ENCODE measurements at regions not wholly inside any gene's neighbourhood (a gene's known extent, or its start where the extent isn't known, plus 50 kb on each side); places are given as distances from the start of the nearest gene placed in this dataset.
A peak's percentile ranks its signal among the peaks of the same experiment; 100 is the strongest.

- Histone ChIP-seq H3K4me2 (no peak overlapping the region), H3K27ac (no peak overlapping the region), H3K4me3 (no peak overlapping the region), H3K4me1 (no peaks in the 10 kb centered on the region), H3K9me3 (no peaks in the 10 kb centered on the region)
- WGBS (ENCODE audit: missing lambda C conversion rate): 20% methylated on average over 2 of the region's 2 CpGs
- ATAC-seq (no peak), FAIRE-seq (no peak), DNase-seq (ENCODE audit: low read depth in 1 of 2, low spot score in 1 of 2) (peak in 1 of 2 experiments; percentile 8)
- POLR2A ChIA-PET: no interaction called here
- no peak for TF ChIP-seq POLR2AphosphoS2 (conservative IDR thresholded peaks at IDR 0.05; ENCODE audit: low read length)
- 0 out of 5 replicates have a peak, but pooled peaks of 1 of the 2 experiments have one; percentile 19 for TF ChIP-seq RAD21 (conservative IDR thresholded peaks at IDR 0.05 in 1 of 2, IDR thresholded peaks at IDR 0.05 in 1 of 2)
- TF ChIP-seq, protein P1, sequence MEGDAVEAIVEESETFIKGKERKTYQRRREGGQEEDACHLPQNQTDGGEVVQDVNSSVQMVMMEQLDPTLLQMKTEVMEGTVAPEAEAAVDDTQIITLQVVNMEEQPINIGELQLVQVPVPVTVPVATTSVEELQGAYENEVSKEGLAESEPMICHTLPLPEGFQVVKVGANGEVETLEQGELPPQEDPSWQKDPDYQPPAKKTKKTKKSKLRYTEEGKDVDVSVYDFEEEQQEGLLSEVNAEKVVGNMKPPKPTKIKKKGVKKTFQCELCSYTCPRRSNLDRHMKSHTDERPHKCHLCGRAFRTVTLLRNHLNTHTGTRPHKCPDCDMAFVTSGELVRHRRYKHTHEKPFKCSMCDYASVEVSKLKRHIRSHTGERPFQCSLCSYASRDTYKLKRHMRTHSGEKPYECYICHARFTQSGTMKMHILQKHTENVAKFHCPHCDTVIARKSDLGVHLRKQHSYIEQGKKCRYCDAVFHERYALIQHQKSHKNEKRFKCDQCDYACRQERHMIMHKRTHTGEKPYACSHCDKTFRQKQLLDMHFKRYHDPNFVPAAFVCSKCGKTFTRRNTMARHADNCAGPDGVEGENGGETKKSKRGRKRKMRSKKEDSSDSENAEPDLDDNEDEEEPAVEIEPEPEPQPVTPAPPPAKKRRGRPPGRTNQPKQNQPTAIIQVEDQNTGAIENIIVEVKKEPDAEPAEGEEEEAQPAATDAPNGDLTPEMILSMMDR (IDR thresholded peaks at IDR 0.05): peak; percentile 19; the same call in 2 of the 3 replicates
- TF ChIP-seq RARB (CRISPR knock-in tag; IDR thresholded peaks at IDR 0.05): no peak
- TF ChIP-seq FOSB (CRISPR knock-in tag; IDR thresholded peaks at IDR 0.05): no peak
- TF ChIP-seq SMC3 (IDR thresholded peaks at IDR 0.05): 0 out of 3 replicates have a peak, but pooled peaks have one; percentile 15
- no peak for TF ChIP-seq FOXS1 (CRISPR knock-in tag; IDR thresholded peaks at IDR 0.05)
- CTCF ChIA-PET: no interaction called here
Measured at GRCh38 chr18:29892960-29893558, 1149.5 kb downstream of the DSC3 start.

DNA sequence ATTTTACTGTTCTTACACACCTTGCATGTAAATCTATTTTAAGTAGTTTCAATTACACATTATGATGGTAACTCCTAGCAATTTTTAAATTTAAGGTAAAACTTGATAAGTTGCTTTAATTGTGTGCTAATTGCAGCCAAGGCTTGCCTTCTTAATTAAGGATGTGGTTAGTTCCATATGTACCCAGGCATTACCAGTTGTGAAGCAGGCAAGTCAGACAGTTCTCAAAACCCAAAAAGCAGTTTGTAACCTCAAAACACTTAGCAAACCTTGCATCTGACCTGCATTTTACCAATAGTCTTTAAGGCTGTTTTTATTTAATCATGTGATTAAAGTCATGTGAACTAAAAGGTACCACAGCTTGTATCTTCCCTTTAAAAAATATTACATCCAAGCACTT lies 1159.4 kb downstream of the DSC3 start:
- TF ChIP-seq, protein P2, sequence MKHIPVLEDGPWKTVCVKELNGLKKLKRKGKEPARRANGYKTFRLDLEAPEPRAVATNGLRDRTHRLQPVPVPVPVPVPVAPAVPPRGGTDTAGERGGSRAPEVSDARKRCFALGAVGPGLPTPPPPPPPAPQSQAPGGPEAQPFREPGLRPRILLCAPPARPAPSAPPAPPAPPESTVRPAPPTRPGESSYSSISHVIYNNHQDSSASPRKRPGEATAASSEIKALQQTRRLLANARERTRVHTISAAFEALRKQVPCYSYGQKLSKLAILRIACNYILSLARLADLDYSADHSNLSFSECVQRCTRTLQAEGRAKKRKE (CRISPR knock-in tag; IDR thresholded peaks at IDR 0.05; ENCODE audit: low read depth): no peak
- POLR2A ChIA-PET: no interaction called here
- ATAC-seq: no peak
- Histone ChIP-seq H3K4me3 (no peak overlapping the region), H3K27ac (no peak overlapping the region), H3K4me1 (no peaks in the 10 kb centered on the region), H3K9me3 (no peaks in the 10 kb centered on the region), H3K4me2 (no peak overlapping the region)
- no peak for FAIRE-seq
- CTCF ChIA-PET: no interaction called here
- DNase-seq (ENCODE audit: low read depth in 1 of 2, low spot score in 1 of 2): no peak

- no peak for FAIRE-seq
- no peak for ATAC-seq
- Histone ChIP-seq H3K4me2 (no peak overlapping the region), H3K4me1 (no peaks in the 10 kb centered on the region), H3K27ac (no peak overlapping the region), H3K4me3 (no peak overlapping the region), H3K9me3 (no peaks in the 10 kb centered on the region)
- ChIA-PET CTCF (no interaction called here), POLR2A (no interaction called here)
- 0% methylated on average over 1 of the region's 1 CpG for WGBS (ENCODE audit: missing lambda C conversion rate)
- no peak for DNase-seq (ENCODE audit: low read depth in 1 of 2, low spot score in 1 of 2)
- no peak for TF ChIP-seq CBX8 (IDR thresholded peaks at IDR 0.05)
- TF ChIP-seq KDM1A (IDR thresholded peaks at IDR 0.05; ENCODE audit: low read depth): no peak
- no peak for TF ChIP-seq CHD2 (IDR thresholded peaks at IDR 0.05; ENCODE audit: low read length, partially characterized antibody)
- no peak for TF ChIP-seq FOSB (CRISPR knock-in tag; IDR thresholded peaks at IDR 0.05)
- no peak for TF ChIP-seq PBX3 (IDR thresholded peaks at IDR 0.05)
- TF ChIP-seq TP53 (CRISPR knock-in tag; IDR thresholded peaks at IDR 0.05): no peak
- no peak for TF ChIP-seq MYC (IDR thresholded peaks at IDR 0.05; ENCODE audit: borderline replicate concordance, low read length)
- TF ChIP-seq HEYL (CRISPR knock-in tag; IDR thresholded peaks at IDR 0.05): no peak
- no peak for TF ChIP-seq EHF (CRISPR knock-in tag; IDR thresholded peaks at IDR 0.05)
- no peak for TF ChIP-seq MAX (IDR thresholded peaks at IDR 0.05)
- no peak for TF ChIP-seq HDAC2 (IDR thresholded peaks at IDR 0.05)
- TF ChIP-seq EP300 (IDR thresholded peaks at IDR 0.05): no peak
- TF ChIP-seq HOXA7 (CRISPR knock-in tag; IDR thresholded peaks at IDR 0.05): no peak
- no peak for TF ChIP-seq NR3C1 (IDR thresholded peaks at IDR 0.05)
- no peak for TF ChIP-seq NFE2L2 (conservative IDR thresholded peaks at IDR 0.05; ENCODE audit: low read length)
- no peak for TF ChIP-seq MAFK (IDR thresholded peaks at IDR 0.05; ENCODE audit: partially characterized antibody)
- TF ChIP-seq ZSCAN20 (CRISPR knock-in tag; IDR thresholded peaks at IDR 0.05): no peak
- TF ChIP-seq CBX2 (IDR thresholded peaks at IDR 0.05; ENCODE audit: borderline replicate concordance, low read depth): no peak
Measured at GRCh38 chr18:29882620-29883019, 1159.9 kb downstream of the DSC3 start.
